ENCODE measurements at regions not wholly inside any gene's neighbourhood (a gene's known extent, or its start where the extent isn't known, plus 50 kb on each side); places are given as distances from the start of the nearest gene placed in this dataset.

DNA sequence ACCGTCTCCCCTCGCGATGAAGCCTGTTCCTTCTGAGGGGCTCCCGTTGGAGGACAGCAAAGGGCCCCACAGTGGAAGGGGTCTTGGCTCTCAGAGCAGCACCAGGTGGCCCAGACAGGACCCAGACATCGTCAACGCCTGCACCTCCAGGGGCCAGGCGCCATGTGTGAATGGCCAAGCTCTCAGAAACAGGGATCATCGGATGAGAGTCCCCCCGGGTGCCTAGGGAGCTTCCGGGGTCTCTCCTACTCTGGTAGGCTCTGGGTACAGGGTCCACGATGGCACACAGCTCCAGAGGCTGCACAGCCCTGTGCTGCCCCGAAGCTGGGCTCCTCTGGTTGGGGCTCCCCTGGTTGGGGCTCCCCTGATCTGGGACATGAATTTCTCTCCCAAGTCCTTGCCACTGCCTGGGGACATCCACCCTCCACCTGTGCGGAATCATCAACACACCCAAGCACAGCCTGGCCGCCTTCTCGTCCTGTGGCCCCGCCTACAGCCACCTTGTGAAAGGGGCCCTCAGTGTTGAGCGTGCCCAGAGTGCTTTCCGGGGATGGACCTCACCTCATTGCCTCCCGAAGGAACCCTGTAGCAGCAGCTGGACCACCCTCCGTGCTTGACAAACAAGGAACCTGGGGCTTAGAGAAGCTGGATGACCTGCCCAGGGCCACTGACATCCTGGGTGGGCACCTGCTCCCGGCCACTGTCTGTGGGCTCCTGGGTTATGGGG is 929.0 kb downstream of the BRD1 start:
- TF ChIP-seq, protein P1, sequence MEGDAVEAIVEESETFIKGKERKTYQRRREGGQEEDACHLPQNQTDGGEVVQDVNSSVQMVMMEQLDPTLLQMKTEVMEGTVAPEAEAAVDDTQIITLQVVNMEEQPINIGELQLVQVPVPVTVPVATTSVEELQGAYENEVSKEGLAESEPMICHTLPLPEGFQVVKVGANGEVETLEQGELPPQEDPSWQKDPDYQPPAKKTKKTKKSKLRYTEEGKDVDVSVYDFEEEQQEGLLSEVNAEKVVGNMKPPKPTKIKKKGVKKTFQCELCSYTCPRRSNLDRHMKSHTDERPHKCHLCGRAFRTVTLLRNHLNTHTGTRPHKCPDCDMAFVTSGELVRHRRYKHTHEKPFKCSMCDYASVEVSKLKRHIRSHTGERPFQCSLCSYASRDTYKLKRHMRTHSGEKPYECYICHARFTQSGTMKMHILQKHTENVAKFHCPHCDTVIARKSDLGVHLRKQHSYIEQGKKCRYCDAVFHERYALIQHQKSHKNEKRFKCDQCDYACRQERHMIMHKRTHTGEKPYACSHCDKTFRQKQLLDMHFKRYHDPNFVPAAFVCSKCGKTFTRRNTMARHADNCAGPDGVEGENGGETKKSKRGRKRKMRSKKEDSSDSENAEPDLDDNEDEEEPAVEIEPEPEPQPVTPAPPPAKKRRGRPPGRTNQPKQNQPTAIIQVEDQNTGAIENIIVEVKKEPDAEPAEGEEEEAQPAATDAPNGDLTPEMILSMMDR (IDR thresholded peaks at IDR 0.05; ENCODE audit: low read depth, low read length, missing control alignments) = no peak
- DNase-seq (ENCODE audit: extremely low read depth, low read depth) = no peak
- H3K4me3 ChIP-seq (replicated peaks; ENCODE audit: low read depth, low read length) = no peak overlapping the region

DNA sequence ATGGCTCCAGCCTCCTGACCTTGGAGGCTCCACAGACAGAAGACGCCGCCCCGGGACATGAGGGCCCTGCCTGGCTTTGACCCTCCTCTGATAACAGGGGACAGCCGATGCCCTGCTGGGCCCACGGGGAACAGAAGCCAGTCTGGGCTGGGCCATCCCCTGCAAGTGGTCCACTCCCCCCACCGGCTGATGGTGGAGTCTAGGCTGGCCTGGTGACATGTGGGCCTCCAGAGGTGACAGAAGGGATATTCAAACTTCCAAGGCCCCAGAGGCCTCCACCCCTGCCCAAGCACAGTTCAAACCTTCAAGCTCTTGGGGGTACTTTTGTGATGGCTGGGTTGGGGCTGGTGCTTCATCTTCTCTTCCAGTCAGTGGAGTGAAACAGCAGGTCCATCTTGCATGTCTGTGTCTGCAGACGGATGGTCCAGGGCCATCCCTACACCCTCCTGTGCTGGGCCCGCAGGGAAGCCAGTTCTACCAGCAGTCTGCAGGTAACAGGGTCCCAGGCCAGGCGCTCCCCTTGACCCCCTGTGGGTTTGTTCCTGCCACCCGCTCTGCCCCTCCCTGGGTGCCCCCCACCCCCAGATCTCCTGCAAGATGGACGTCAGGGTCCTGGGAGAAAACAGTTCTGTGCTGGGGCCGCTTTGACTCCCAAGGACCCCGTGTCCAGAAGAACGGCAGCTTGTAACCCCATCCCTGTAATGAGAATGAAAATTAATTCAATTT is 929.9 kb downstream of the BRD1 start:
- no peak for DNase-seq (ENCODE audit: extremely low read depth, low read depth)
- H3K4me3 ChIP-seq (replicated peaks; ENCODE audit: low read depth, low read length) = no peak overlapping the region
- TF ChIP-seq, protein P1 (IDR thresholded peaks at IDR 0.05; ENCODE audit: low read depth, low read length, missing control alignments) = no peak

DNA sequence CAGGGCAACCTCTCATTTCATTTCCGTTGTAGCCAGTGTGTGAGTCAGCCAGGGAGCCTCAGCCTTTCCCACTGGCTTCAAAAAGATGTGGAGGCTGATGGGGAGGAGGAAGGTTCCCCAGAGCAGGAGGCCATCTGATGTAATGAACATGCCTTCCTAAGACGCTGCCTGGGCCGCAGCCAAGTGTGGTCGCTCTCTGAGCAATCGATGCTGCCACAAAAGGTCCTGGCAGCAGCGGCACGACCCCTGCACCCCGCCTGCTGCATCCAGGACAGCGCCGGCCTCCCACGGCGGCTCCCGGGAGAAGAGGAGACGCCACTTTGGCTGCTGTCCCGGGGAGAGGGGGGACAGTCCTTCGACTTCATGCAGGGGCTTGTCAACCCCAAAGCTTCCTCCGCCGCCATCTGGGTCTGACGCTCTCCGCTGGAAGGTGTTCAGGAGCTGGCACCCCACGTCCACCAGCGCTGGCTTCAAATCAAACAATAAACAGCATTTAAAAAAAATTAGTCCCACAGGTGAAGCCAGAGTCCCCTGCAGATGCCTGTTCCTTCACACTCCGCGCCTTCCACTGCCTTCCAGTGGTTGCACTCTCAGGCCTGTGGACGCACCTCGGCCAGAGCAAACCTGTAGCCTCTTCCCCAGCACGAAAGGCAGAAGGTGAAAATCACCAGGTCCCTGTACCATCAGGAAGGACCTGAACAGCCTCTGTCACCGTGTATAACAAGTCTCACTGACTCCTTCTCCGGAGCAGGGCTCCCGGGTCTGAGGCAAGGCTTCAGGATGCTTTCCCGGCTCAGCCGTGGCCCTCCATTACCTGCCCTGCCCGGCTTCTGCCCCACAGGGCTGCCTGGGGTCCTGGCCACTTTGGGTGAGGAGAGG is 930.7 kb downstream of the BRD1 start:
- TF ChIP-seq, protein P1 (IDR thresholded peaks at IDR 0.05; ENCODE audit: low read depth, low read length, missing control alignments) = no peak
- H3K4me3 ChIP-seq (replicated peaks; ENCODE audit: low read depth, low read length) = no peak overlapping the region
- DNase-seq (ENCODE audit: extremely low read depth, low read depth) = no peak

GRCh38 chr22:48895831-48896765 is 931.6 kb downstream of the BRD1 start:
- TF ChIP-seq, protein P1 (IDR thresholded peaks at IDR 0.05; ENCODE audit: low read depth, low read length, missing control alignments) = no peak

DNA sequence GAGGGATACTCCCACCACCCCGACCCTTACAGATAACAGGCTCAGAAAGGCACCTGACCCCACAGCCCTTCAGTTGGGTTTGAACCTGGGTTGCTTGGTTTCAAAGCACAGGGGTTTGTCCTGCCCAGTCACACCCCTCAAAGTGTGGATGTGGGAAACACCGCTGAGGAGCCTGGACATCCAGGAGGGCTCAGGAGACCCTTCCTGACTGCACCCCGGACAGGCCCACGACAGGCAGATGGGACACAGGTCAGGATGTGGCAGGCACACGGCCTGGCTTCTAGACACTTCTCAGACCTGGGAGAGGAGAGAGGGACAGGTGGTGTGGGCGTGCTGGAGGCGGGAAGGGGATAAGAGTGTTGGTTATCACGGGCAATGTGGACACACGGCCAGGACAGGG is 932.3 kb downstream of the BRD1 start:
- H3K4me3 ChIP-seq (replicated peaks; ENCODE audit: low read depth, low read length) = no peak overlapping the region

More at GRCh38 chr22:48895831-48896765, 931.6 kb downstream of the BRD1 start:
- H3K4me3 ChIP-seq (replicated peaks; ENCODE audit: low read depth, low read length) = no peak overlapping the region
- no peak for DNase-seq (ENCODE audit: extremely low read depth, low read depth)

More for the DNA sequence above, 932.3 kb downstream of the BRD1 start:
- DNase-seq (ENCODE audit: extremely low read depth, low read depth) = no peak
- TF ChIP-seq, protein P1 (IDR thresholded peaks at IDR 0.05; ENCODE audit: low read depth, low read length, missing control alignments) = no peak
